IPS-18c (cell line): ENCODE measurements at regions not wholly inside any gene's neighbourhood (a gene's known extent, or its start where the extent isn't known, plus 50 kb on each side); places are given as distances from the start of the nearest gene placed in this dataset.

Experiments
- H3K4me3 ChIP-seq: 2 replicates; pipeline ENCODE4 v1.7.0; 2013; ENCODE audit warnings: low read depth, mild to moderate bottlenecking, low read length, moderate library complexity; ENCODE audit not compliant: insufficient read depth
- H3K9me3 ChIP-seq: one replicate; pipeline ENCODE4 v1.6.1; 2013; ENCODE audit warnings: mild to moderate bottlenecking, low read length, moderate library complexity; ENCODE audit not compliant: control insufficient read depth, insufficient read depth

GRCh38 chr10:131638880-131639278 is 261.9 kb upstream of the PPP2R2D start:
- no peak overlapping the region for H3K4me3 ChIP-seq
- H3K9me3 ChIP-seq: peaks cover 2% of the 10 kb centered on the region

GRCh38 chr10:131640045-131640644 is 260.7 kb upstream of the PPP2R2D start:
- no peak overlapping the region for H3K4me3 ChIP-seq
- H3K9me3 ChIP-seq: peaks cover 2% of the 10 kb centered on the region

GRCh38 chr10:131641231-131641630 is 259.6 kb upstream of the PPP2R2D start:
- Histone ChIP-seq H3K4me3 (no peak overlapping the region), H3K9me3 (peaks cover 2% of the 10 kb centered on the region)

- H3K9me3 ChIP-seq: peaks cover 2% of the 10 kb centered on the region
- H3K4me3 ChIP-seq: no peak overlapping the region
Measured at GRCh38 chr10:131641898-131642297, 258.9 kb upstream of the PPP2R2D start.

GRCh38 chr10:131642966-131643365 is 257.8 kb upstream of the PPP2R2D start:
- peaks cover 2% of the 10 kb centered on the region for H3K9me3 ChIP-seq
- no peak overlapping the region for H3K4me3 ChIP-seq

GRCh38 chr10:131644289-131644688 is 256.5 kb upstream of the PPP2R2D start:
- H3K9me3 ChIP-seq: no peaks in the 10 kb centered on the region
- no peak overlapping the region for H3K4me3 ChIP-seq

- Histone ChIP-seq H3K4me3 (no peak overlapping the region), H3K9me3 (no peaks in the 10 kb centered on the region)
Measured at GRCh38 chr10:131644864-131645658, 255.7 kb upstream of the PPP2R2D start.

- no peak overlapping the region; the same call in 1 of the 2 replicates for H3K4me3 ChIP-seq
- no peaks in the 10 kb centered on the region for H3K9me3 ChIP-seq
Measured at GRCh38 chr10:131645756-131646155, 255.1 kb upstream of the PPP2R2D start.

- H3K4me3 ChIP-seq: no peak overlapping the region; the same call in 1 of the 2 replicates
- no peaks in the 10 kb centered on the region for H3K9me3 ChIP-seq
Measured at GRCh38 chr10:131646551-131647525, 254.0 kb upstream of the PPP2R2D start.

- Histone ChIP-seq H3K4me3 (no peak overlapping the region), H3K9me3 (no peaks in the 10 kb centered on the region)
Measured at GRCh38 chr10:131647789-131648188, 253.0 kb upstream of the PPP2R2D start.

- no peaks in the 10 kb centered on the region for H3K9me3 ChIP-seq
- H3K4me3 ChIP-seq: no peak overlapping the region
Measured at GRCh38 chr10:131648386-131649020, 252.3 kb upstream of the PPP2R2D start.

GRCh38 chr10:131649617-131650016 is 251.2 kb upstream of the PPP2R2D start:
- H3K4me3 ChIP-seq: no peak overlapping the region
- peaks cover 2% of the 10 kb centered on the region for H3K9me3 ChIP-seq

GRCh38 chr10:131650169-131650705 is 250.6 kb upstream of the PPP2R2D start:
- Histone ChIP-seq H3K9me3 (peaks cover 2% of the 10 kb centered on the region), H3K4me3 (no peak overlapping the region)

- H3K9me3 ChIP-seq: peaks cover 2% of the 10 kb centered on the region
- no peak overlapping the region for H3K4me3 ChIP-seq
Measured at GRCh38 chr10:131650771-131651673, 249.8 kb upstream of the PPP2R2D start.

GRCh38 chr10:131651674-131652437 is 249.0 kb upstream of the PPP2R2D start:
- peaks cover 2% of the 10 kb centered on the region for H3K9me3 ChIP-seq
- no peak overlapping the region for H3K4me3 ChIP-seq
